PFSK-1 (cell line): ENCODE measurements at regions not wholly inside any gene's neighbourhood (a gene's known extent, or its start where the extent isn't known, plus 50 kb on each side); places are given as distances from the start of the nearest gene placed in this dataset.

ENCODE experiments used
- FOXP2 ChIP-seq: optimal IDR thresholded peaks from 2 replicates; pipeline ENCODE3; 2011; ENCODE audit warnings: borderline replicate concordance, control low read depth, inconsistent platforms; ENCODE audit not compliant: insufficient read depth; ENCODE audit errors: extremely low read length, extremely low read depth
- POLR2AphosphoS5 ChIP-seq: IDR thresholded peaks from 2 replicates; pipeline ENCODE4 v1.6.1; 2012; ENCODE audit warnings: low read depth, mild to moderate bottlenecking, control low read depth, low read length, moderate library complexity
- SIN3A ChIP-seq: IDR thresholded peaks from 2 replicates; pipeline ENCODE4 v1.6.1; 2012; ENCODE audit warnings: mild to moderate bottlenecking, low read length, moderate library complexity, borderline replicate concordance; ENCODE audit not compliant: insufficient read depth
- TAF1 ChIP-seq: IDR thresholded peaks from 2 replicates; pipeline ENCODE4 v1.6.1; 2012; ENCODE audit warnings: low read length, control low read depth, borderline replicate concordance; ENCODE audit not compliant: insufficient read depth
- TF ChIP-seq, protein P1 (sequence below), 2 experiments: IDR thresholded peaks; 2 replicates each; pipeline versions ENCODE4 v1.6.1 to v1.8.0; 2011 to 2012; ENCODE audit warnings: low read depth in 2 of 2, low read length in 2 of 2, control low read depth in 1 of 2, inconsistent platforms in 1 of 2, mild to moderate bottlenecking in 1 of 2, moderate library complexity in 1 of 2; ENCODE audit not compliant: insufficient read depth in 1 of 2

DNA sequence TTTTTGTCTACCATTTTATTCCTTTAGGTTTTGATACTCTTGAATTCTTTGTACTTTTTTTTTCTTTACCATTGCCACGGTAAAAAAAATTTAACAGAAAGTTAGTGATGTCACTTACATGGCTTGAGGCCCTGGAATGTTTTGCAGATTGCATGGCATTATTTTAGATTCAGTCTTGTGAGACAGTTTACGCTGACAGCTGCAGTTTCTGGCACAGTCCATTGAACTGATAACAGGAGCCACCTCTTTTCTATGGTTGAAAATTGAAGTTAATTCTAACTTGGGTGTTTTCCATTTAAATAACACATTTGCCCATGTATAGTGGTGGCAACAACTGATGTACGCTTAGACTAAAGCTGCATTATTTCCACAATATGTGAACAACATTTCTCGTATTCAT is 1028.5 kb downstream of the CDH18 start:
- TF ChIP-seq, protein P1, sequence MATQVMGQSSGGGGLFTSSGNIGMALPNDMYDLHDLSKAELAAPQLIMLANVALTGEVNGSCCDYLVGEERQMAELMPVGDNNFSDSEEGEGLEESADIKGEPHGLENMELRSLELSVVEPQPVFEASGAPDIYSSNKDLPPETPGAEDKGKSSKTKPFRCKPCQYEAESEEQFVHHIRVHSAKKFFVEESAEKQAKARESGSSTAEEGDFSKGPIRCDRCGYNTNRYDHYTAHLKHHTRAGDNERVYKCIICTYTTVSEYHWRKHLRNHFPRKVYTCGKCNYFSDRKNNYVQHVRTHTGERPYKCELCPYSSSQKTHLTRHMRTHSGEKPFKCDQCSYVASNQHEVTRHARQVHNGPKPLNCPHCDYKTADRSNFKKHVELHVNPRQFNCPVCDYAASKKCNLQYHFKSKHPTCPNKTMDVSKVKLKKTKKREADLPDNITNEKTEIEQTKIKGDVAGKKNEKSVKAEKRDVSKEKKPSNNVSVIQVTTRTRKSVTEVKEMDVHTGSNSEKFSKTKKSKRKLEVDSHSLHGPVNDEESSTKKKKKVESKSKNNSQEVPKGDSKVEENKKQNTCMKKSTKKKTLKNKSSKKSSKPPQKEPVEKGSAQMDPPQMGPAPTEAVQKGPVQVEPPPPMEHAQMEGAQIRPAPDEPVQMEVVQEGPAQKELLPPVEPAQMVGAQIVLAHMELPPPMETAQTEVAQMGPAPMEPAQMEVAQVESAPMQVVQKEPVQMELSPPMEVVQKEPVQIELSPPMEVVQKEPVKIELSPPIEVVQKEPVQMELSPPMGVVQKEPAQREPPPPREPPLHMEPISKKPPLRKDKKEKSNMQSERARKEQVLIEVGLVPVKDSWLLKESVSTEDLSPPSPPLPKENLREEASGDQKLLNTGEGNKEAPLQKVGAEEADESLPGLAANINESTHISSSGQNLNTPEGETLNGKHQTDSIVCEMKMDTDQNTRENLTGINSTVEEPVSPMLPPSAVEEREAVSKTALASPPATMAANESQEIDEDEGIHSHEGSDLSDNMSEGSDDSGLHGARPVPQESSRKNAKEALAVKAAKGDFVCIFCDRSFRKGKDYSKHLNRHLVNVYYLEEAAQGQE (IDR thresholded peaks at IDR 0.05; ENCODE audit: insufficient read depth in 1 of 2, low read depth in 2 of 2, low read length in 2 of 2), result no peak
- TF ChIP-seq FOXP2 (no peak), POLR2AphosphoS5 (no peak), SIN3A (no peak), TAF1 (no peak)

DNA sequence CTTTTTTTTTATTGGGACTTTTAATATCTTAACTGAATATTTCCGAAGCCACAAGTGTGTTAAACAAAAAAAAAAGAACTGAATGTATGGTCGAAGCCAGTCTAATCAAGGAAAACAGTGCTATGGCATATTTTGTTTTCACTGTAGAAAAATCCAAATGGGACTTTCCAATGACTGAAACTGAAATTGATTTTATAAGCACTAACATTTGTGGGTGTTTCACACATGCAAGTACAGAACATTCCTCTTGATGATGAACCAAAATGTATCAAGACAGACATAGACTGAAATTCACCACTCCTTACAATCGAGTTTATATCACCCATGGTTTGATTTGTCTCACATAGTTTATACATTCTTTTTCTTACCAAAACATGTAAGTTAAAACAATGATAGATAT is 1026.8 kb downstream of the CDH18 start:
- TF ChIP-seq POLR2AphosphoS5, result no peak

DNA sequence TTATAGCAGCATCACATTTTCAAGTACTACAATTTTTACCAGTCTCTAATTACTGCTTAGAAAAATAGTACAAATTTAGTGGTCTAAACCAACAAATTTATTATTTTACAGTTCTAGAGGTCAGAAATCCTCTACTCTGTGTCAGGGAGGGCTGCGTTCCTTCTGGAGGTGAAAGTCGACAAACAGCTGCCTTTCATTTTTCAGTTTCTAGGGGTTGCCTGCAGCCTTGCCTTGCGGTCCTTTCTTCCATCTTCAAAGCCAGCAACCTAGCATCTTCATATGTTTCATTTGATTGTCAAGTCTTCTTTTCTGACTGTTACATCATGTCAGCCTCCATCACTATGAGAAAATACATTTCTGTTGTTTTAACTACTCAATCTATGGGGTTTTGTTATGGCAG is 1022.1 kb downstream of the CDH18 start:
- no peak for TF ChIP-seq SIN3A
- TF ChIP-seq TAF1, result no peak
- no peak for TF ChIP-seq POLR2AphosphoS5
- TF ChIP-seq FOXP2, result no peak
- TF ChIP-seq, protein P1 (IDR thresholded peaks at IDR 0.05; ENCODE audit: insufficient read depth in 1 of 2, low read depth in 2 of 2, low read length in 2 of 2), result no peak

DNA sequence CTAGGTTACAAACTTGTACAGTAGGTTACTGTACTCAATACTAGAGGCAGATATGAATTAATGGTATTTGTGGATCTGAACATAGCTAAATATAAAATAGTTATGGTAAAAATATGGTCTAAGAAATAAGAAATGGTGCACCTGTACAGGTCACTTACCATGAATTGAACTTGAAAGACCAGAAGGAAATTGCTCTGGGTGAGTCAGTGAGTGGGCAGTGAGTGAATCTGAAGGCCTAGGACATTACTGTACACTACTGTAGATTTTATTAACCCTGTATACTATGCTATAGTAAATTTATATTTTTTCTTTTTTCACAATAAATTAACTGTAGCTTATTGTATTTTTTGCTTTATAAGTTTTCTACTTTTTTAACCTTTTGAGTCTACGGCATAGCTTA is 1020.4 kb downstream of the CDH18 start:
- TF ChIP-seq TAF1, result no peak
- no peak for TF ChIP-seq SIN3A
- TF ChIP-seq POLR2AphosphoS5, result no peak
- no peak for TF ChIP-seq FOXP2
- TF ChIP-seq, protein P1 (IDR thresholded peaks at IDR 0.05; ENCODE audit: insufficient read depth in 1 of 2, low read depth in 2 of 2, low read length in 2 of 2), result no peak

DNA sequence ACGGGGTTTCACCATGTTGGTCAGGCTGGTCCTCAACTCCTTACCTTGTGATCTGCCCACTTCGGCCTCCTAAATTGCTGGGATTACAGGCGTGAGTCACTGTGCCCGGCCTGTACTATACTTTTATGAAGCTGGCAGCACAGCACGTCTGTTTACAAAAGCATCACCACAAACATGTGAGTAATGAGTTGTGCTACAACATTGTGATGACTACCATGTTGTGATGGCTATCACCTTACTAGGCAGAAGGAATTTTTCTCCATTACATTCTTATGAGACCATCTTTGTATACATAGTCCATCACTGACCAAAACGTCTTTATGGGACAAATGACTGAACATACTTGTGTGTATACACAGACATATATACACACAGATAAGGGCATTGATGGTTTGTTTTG is 1019.0 kb downstream of the CDH18 start:
- TF ChIP-seq TAF1, result no peak
- no peak for TF ChIP-seq FOXP2
- no peak for TF ChIP-seq SIN3A
- TF ChIP-seq, protein P1 (IDR thresholded peaks at IDR 0.05; ENCODE audit: insufficient read depth in 1 of 2, low read depth in 2 of 2, low read length in 2 of 2), result no peak
- no peak for TF ChIP-seq POLR2AphosphoS5

DNA sequence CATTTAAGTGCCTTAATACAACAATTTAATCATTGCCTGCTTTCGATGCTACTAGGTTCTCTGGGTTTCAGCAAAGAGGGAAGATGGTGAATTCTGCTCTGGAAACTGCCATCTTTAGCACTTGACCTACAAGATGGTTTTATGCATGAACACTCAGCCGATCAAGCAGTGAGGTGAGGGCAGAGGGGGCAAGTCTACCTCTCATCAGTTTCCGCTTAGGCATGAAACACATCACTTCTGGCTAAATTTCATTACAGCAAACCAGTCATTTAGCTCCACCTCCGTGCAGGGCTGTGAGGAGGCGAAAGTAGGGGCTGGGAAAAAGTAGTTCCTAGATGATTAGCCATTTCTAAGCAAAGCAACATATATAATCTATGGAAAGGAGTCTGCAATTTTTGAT is 1018.0 kb downstream of the CDH18 start:
- TF ChIP-seq, protein P1 (IDR thresholded peaks at IDR 0.05; ENCODE audit: insufficient read depth in 1 of 2, low read depth in 2 of 2, low read length in 2 of 2), result no peak
- TF ChIP-seq FOXP2 (no peak), POLR2AphosphoS5 (no peak), SIN3A (no peak), TAF1 (no peak)
